Superior temporal gyrus (tissue), 1 donor: ENCODE measurements at regions not wholly inside any gene's neighbourhood (a gene's known extent, or its start where the extent isn't known, plus 50 kb on each side); places are given as distances from the start of the nearest gene placed in this dataset.
"Not testable (repeated sequence)": the region's sequence is repeated elsewhere in the genome, so short reads cannot be mapped to it uniquely, and the experiment has no call there.

Experiments
- DNase-seq: peaks from one replicate; pipeline ENCODE4 v3.0.0-alpha.2; 2016; ENCODE audit errors: extremely low spot score

GRCh38 chr14:38589747-38590350, 334.0 kb upstream of the CLEC14A start:
- no peak for DNase-seq

- DNase-seq: no peak
Observed at GRCh38 chr14:38583471-38583870, 327.6 kb upstream of the CLEC14A start.

GRCh38 chr14:38578278-38578681, 322.4 kb upstream of the CLEC14A start:
- DNase-seq: no peak

- DNase-seq: no peak
Observed at GRCh38 chr14:38567703-38568102, 311.8 kb upstream of the CLEC14A start.

GRCh38 chr14:38561657-38562056, 305.8 kb upstream of the CLEC14A start:
- no peak for DNase-seq

GRCh38 chr14:38559711-38560110, 303.8 kb upstream of the CLEC14A start:
- DNase-seq: no peak

GRCh38 chr14:38557391-38557790, 301.5 kb upstream of the CLEC14A start:
- DNase-seq: not testable (repeated sequence)

- DNase-seq: peak; percentile 56
Observed at GRCh38 chr14:38556252-38556651, 300.4 kb upstream of the CLEC14A start.

GRCh38 chr14:38554026-38554425, 298.1 kb upstream of the CLEC14A start:
- DNase-seq: no peak

- peak; percentile 22 for DNase-seq
Observed at GRCh38 chr14:38553586-38553985, 297.7 kb upstream of the CLEC14A start.

- no peak for DNase-seq
Observed at GRCh38 chr14:38549564-38549963, 293.7 kb upstream of the CLEC14A start.

GRCh38 chr14:38547961-38548490, 292.1 kb upstream of the CLEC14A start:
- DNase-seq: no peak

GRCh38 chr14:38546932-38547551, 291.1 kb upstream of the CLEC14A start:
- DNase-seq: no peak

- DNase-seq: no peak
Observed at GRCh38 chr14:38544776-38545175, 288.9 kb upstream of the CLEC14A start.

- not testable (repeated sequence) for DNase-seq
Observed at GRCh38 chr14:38543851-38544250, 288.0 kb upstream of the CLEC14A start.

GRCh38 chr14:38538053-38538452, 282.2 kb upstream of the CLEC14A start:
- not testable (repeated sequence) for DNase-seq

GRCh38 chr14:38536376-38537038, 280.6 kb upstream of the CLEC14A start:
- no peak for DNase-seq

- no peak for DNase-seq
Observed at GRCh38 chr14:38528582-38528981, 272.7 kb upstream of the CLEC14A start.

GRCh38 chr14:38527502-38527878, 271.6 kb upstream of the CLEC14A start:
- DNase-seq: no peak

GRCh38 chr14:38526826-38527501, 271.1 kb upstream of the CLEC14A start:
- DNase-seq: no peak

GRCh38 chr14:38524636-38525509, 269.0 kb upstream of the CLEC14A start:
- no peak for DNase-seq
